K562 (cell line): ENCODE measurements at regions not wholly inside any gene's neighbourhood (a gene's known extent, or its start where the extent isn't known, plus 50 kb on each side); places are given as distances from the start of the nearest gene placed in this dataset.

Experiments
- BRCA1 ChIP-seq, 2 experiments: fragments of 450-650 bp in 1 of 2; sonication (generic) in 1 of 2; formaldehyde crosslinking in 1 of 2; IDR thresholded peaks; 2 replicates each; pipeline versions ENCODE4 v1.5.0 to v1.6.1; 2017 to 2020; ENCODE audit warnings: mild to moderate bottlenecking in 1 of 2, missing genetic modification reagents in 1 of 2
- MAFG ChIP-seq: fragments of 450-650 bp; conservative IDR thresholded peaks from 2 replicates; pipeline ENCODE4 v1.6.1; 2016; ENCODE audit warnings: missing genetic modification characterization, missing compliant biosample characterization
- NCOR1 ChIP-seq: fragments of 450-650 bp; IDR thresholded peaks from 2 replicates; pipeline ENCODE4 v1.6.1; 2016; ENCODE audit warnings: mild to moderate bottlenecking, moderate library complexity
- TF ChIP-seq, protein P1 (sequence below): fragments of 450-650 bp; IDR thresholded peaks from 2 replicates; pipeline ENCODE4 v1.6.1; 2016; ENCODE audit warnings: mild to moderate bottlenecking
- TF ChIP-seq, protein P2 (sequence below): fragments of 250-450 bp; sonication (Bioruptor Pico); IDR thresholded peaks from 2 replicates; pipeline ENCODE4 v1.5.0; 2021
- TF ChIP-seq, protein P3 (sequence below): sonication (generic); formaldehyde crosslinking; IDR thresholded peaks from 2 replicates; pipeline ENCODE4 v1.4.0; 2020; ENCODE audit warnings: mild to moderate bottlenecking, missing genetic modification reagents

DNA sequence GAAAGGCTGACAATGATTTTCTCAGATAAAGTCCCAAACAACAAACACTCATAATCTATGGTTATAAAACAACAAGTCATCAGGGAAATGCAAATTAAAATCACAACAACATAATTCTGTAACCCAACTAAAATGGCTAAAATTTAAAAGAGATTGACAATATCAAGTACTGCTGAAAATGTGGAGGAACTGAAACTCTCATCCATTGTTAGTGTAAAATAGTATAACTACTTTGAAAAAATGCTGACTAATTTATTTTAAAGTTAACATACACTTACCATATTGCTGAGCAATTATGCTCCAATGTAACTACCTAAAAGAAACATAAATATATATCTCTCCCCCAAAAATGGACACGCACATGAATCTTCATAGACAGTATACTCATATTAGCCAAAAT lies 245.9 kb upstream of the SPOPL start (continued):
- TF ChIP-seq, protein P1, sequence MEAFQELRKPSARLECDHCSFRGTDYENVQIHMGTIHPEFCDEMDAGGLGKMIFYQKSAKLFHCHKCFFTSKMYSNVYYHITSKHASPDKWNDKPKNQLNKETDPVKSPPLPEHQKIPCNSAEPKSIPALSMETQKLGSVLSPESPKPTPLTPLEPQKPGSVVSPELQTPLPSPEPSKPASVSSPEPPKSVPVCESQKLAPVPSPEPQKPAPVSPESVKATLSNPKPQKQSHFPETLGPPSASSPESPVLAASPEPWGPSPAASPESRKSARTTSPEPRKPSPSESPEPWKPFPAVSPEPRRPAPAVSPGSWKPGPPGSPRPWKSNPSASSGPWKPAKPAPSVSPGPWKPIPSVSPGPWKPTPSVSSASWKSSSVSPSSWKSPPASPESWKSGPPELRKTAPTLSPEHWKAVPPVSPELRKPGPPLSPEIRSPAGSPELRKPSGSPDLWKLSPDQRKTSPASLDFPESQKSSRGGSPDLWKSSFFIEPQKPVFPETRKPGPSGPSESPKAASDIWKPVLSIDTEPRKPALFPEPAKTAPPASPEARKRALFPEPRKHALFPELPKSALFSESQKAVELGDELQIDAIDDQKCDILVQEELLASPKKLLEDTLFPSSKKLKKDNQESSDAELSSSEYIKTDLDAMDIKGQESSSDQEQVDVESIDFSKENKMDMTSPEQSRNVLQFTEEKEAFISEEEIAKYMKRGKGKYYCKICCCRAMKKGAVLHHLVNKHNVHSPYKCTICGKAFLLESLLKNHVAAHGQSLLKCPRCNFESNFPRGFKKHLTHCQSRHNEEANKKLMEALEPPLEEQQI, result no peak
- no peak for TF ChIP-seq BRCA1 (IDR thresholded peaks at IDR 0.05)
- TF ChIP-seq BRCA1 (CRISPR knock-in tag; IDR thresholded peaks at IDR 0.05), result no peak
- peak; percentile 72 for TF ChIP-seq MAFG
- no peak for TF ChIP-seq NCOR1
- TF ChIP-seq, protein P2, sequence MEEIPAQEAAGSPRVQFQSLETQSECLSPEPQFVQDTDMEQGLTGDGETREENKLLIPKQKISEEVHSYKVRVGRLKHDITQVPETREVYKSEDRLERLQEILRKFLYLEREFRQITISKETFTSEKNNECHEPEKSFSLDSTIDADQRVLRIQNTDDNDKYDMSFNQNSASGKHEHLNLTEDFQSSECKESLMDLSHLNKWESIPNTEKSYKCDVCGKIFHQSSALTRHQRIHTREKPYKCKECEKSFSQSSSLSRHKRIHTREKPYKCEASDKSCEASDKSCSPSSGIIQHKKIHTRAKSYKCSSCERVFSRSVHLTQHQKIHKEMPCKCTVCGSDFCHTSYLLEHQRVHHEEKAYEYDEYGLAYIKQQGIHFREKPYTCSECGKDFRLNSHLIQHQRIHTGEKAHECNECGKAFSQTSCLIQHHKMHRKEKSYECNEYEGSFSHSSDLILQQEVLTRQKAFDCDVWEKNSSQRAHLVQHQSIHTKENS, result no peak
- TF ChIP-seq, protein P3, sequence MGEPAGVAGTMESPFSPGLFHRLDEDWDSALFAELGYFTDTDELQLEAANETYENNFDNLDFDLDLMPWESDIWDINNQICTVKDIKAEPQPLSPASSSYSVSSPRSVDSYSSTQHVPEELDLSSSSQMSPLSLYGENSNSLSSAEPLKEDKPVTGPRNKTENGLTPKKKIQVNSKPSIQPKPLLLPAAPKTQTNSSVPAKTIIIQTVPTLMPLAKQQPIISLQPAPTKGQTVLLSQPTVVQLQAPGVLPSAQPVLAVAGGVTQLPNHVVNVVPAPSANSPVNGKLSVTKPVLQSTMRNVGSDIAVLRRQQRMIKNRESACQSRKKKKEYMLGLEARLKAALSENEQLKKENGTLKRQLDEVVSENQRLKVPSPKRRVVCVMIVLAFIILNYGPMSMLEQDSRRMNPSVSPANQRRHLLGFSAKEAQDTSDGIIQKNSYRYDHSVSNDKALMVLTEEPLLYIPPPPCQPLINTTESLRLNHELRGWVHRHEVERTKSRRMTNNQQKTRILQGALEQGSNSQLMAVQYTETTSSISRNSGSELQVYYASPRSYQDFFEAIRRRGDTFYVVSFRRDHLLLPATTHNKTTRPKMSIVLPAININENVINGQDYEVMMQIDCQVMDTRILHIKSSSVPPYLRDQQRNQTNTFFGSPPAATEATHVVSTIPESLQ, result no peak
- TF ChIP-seq, all 486 proteins: peak for 5
